MM.1S (cell line): ENCODE measurements at regions not wholly inside any gene's neighbourhood (a gene's known extent, or its start where the extent isn't known, plus 50 kb on each side); places are given as distances from the start of the nearest gene placed in this dataset.

Experiments used
- DNase-seq: peaks from one replicate; pipeline ENCODE4 v3.0.0-alpha.2; 2015
- H2AFZ ChIP-seq: fragments of 300-600 bp; sonication (generic); 2 replicates; pipeline ENCODE4 v1.6.0; 2016; ENCODE audit warnings: antibody characterized with exemption, low read length
- H3F3A ChIP-seq: fragments of 300-600 bp; sonication (generic); 2 replicates; pipeline ENCODE4 v1.6.1; 2016; ENCODE audit warnings: mild to moderate bottlenecking, antibody characterized with exemption, low read length, moderate library complexity, mixed read lengths; ENCODE audit not compliant: insufficient read depth
- H3K27ac ChIP-seq: fragments of 300-600 bp; sonication (generic); 2 replicates; pipeline ENCODE4 v1.5.1; 2016; ENCODE audit warnings: mild to moderate bottlenecking, low read length
- H3K27me3 ChIP-seq: fragments of 300-600 bp; sonication (generic); replicated peaks from 2 replicates; pipeline ENCODE4 v1.6.0; 2016; ENCODE audit warnings: low read length; ENCODE audit not compliant: insufficient read depth
- H3K36me3 ChIP-seq: fragments of 300-600 bp; sonication (generic); replicated peaks from 2 replicates; pipeline ENCODE4 v1.6.1; 2016; ENCODE audit warnings: mild to moderate bottlenecking, low read length, mixed read lengths; ENCODE audit not compliant: insufficient read depth
- H3K4me1 ChIP-seq: fragments of 300-600 bp; sonication (generic); 2 replicates; pipeline ENCODE4 v1.6.1; 2016; ENCODE audit warnings: low read length, mixed read lengths
- H3K4me2 ChIP-seq: fragments of 300-600 bp; sonication (generic); 2 replicates; pipeline ENCODE4 v1.6.0; 2016; ENCODE audit warnings: low read depth, low read length
- H3K4me3 ChIP-seq: fragments of 300-600 bp; sonication (generic); 2 replicates; pipeline ENCODE4 v1.5.1; 2016; ENCODE audit warnings: low read length, mixed read lengths
- H3K79me2 ChIP-seq: fragments of 300-600 bp; sonication (generic); 2 replicates; pipeline ENCODE4 v1.6.1; 2016; ENCODE audit warnings: mixed run types, low read length, mixed read lengths
- H3K9ac ChIP-seq: fragments of 300-600 bp; sonication (generic); 2 replicates; pipeline ENCODE4 v1.6.1; 2016; ENCODE audit warnings: low read length, mixed read lengths
- H3K9me2 ChIP-seq: fragments of 300-600 bp; sonication (generic); replicated peaks from 2 replicates; pipeline ENCODE4 v1.6.1; 2016; ENCODE audit warnings: mild to moderate bottlenecking, low read length, mixed read lengths; ENCODE audit not compliant: insufficient read depth
- H3K9me3 ChIP-seq: fragments of 300-600 bp; sonication (generic); replicated peaks from 2 replicates; pipeline ENCODE4 v1.6.1; 2016; ENCODE audit warnings: mild to moderate bottlenecking, low read length, mixed read lengths; ENCODE audit not compliant: insufficient read depth
- H4K20me1 ChIP-seq: fragments of 300-600 bp; sonication (generic); 2 replicates; pipeline ENCODE4 v1.6.1; 2016; ENCODE audit warnings: mild to moderate bottlenecking, low read length, moderate library complexity, mixed read lengths; ENCODE audit not compliant: insufficient read depth
- CTCF ChIP-seq: fragments of 300-600 bp; sonication (generic); IDR thresholded peaks from 2 replicates; pipeline ENCODE4 v1.5.1; 2016; ENCODE audit warnings: antibody characterized with exemption, low read length, mixed read lengths
- EZH2 ChIP-seq: fragments of 300-600 bp; sonication (generic); optimal IDR thresholded peaks from 2 replicates; pipeline ENCODE3; 2017; ENCODE audit warnings: low read depth, mild to moderate bottlenecking, antibody characterized with exemption, low read length, mixed read lengths
- EZH2phosphoT487 ChIP-seq: fragments of 300-600 bp; sonication (generic); IDR thresholded peaks from 2 replicates; pipeline ENCODE4 v1.6.1; 2018; ENCODE audit warnings: antibody characterized with exemption, low read length

- no peak for DNase-seq
- H2AFZ ChIP-seq = no peak overlapping the region
These were observed 99.4 kb upstream of the MYOCD start for GRCh38 chr17:12566291-12566690.

DNA sequence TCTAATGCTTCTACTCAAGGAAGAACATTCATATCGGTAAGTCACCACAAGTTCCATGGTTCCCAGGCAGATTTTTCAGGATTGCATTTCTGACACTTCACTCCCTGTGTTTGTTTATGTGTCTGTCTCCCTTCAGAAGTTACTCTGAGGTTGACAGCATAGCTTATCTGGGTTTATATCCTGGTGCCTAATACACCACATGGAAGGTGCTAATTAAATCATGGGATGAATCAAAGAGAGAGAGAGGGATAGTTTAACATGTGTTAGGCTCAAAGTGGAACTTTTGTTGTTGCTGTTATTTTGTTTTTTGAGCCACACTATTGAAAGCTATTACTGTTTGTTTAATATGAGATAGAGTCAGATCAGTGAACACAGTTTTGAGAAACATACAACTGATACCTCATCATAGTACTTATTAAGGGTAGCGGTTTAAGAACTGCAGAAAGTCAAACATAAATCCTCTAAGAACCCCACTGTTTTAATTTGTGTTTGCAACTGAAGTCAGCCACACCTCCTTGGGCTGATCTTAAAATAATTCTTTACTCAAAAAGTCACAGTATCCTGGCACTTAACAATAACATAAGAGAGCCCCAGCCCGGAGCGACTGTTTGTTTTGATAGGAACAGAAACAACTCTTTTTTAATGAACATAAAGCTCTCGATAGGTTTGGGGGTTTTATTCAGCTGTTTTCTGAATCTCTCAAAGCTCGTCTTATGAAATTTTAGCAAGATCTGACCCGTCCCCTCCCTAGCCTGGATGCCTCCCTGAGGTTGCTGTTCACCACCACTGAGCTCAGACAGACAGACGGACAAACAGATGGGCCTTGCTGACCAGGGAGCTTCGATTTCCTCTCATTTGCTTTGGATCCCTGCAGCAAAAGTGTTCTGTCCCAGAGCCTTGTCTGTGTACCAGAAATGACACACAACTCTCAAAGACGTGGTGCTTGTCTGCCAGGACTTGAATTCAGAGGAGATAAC, 98.3 kb upstream of the MYOCD start:
- DNase-seq = no peak
- TF ChIP-seq CTCF = no peak
- TF ChIP-seq EZH2phosphoT487 = no peak
- TF ChIP-seq EZH2 = no peak
- Histone ChIP-seq H3F3A (no peaks in the 10 kb centered on the region), H3K4me3 (no peak overlapping the region), H3K4me2 (no peak overlapping the region), H3K36me3 (no peaks in the 10 kb centered on the region), H3K9me3 (no peaks in the 10 kb centered on the region), H3K79me2 (no peaks in the 10 kb centered on the region), H2AFZ (no peak overlapping the region), H3K9ac (no peak overlapping the region), H3K27ac (no peak overlapping the region), H3K4me1 (no peaks in the 10 kb centered on the region), H4K20me1 (no peaks in the 10 kb centered on the region), H3K9me2 (no peaks in the 10 kb centered on the region), H3K27me3 (no peaks in the 10 kb centered on the region)

More at GRCh38 chr17:12566291-12566690, 99.4 kb upstream of the MYOCD start:
- H3K27ac ChIP-seq = no peak overlapping the region
- no peaks in the 10 kb centered on the region for H3K36me3 ChIP-seq
- no peak overlapping the region for H3K9ac ChIP-seq
- no peaks in the 10 kb centered on the region for H3K27me3 ChIP-seq
- no peak overlapping the region for H3K4me3 ChIP-seq
- H3K9me2 ChIP-seq = no peaks in the 10 kb centered on the region
- no peak for TF ChIP-seq EZH2
- TF ChIP-seq EZH2phosphoT487 = no peak
- TF ChIP-seq CTCF = no peak
- H3F3A ChIP-seq = no peaks in the 10 kb centered on the region
- no peaks in the 10 kb centered on the region for H3K9me3 ChIP-seq
- no peak overlapping the region for H3K4me2 ChIP-seq
- H3K4me1 ChIP-seq = no peaks in the 10 kb centered on the region
- H4K20me1 ChIP-seq = no peaks in the 10 kb centered on the region
- no peaks in the 10 kb centered on the region for H3K79me2 ChIP-seq

GRCh38 chr17:12568358-12569251, 97.1 kb upstream of the MYOCD start:
- Histone ChIP-seq H3K27me3 (no peaks in the 10 kb centered on the region), H3K4me1 (no peaks in the 10 kb centered on the region), H3F3A (no peaks in the 10 kb centered on the region), H3K9me3 (no peaks in the 10 kb centered on the region), H3K9me2 (no peaks in the 10 kb centered on the region), H3K79me2 (no peaks in the 10 kb centered on the region), H3K4me2 (no peak overlapping the region), H4K20me1 (no peaks in the 10 kb centered on the region), H3K27ac (no peak overlapping the region), H2AFZ (no peak overlapping the region), H3K9ac (no peak overlapping the region), H3K36me3 (no peaks in the 10 kb centered on the region), H3K4me3 (no peak overlapping the region)
- TF ChIP-seq EZH2phosphoT487 (no peak), CTCF (no peak), EZH2 (no peak)
- DNase-seq = no peak
